CD4-positive, alpha-beta memory T cell (primary cell): ENCODE measurements at regions not wholly inside any gene's neighbourhood (a gene's known extent, or its start where the extent isn't known, plus 50 kb on each side); places are given as distances from the start of the nearest gene placed in this dataset.
A peak's percentile ranks its signal among the peaks of the same experiment; 100 is the strongest.
"Not testable (repeated sequence)": the region's sequence is repeated elsewhere in the genome, so short reads cannot be mapped to it uniquely, and the experiment has no call there.

ENCODE experiments used
- CTCF ChIA-PET: fragments of 350-600 bp; sonication (Branson Sonifier 250); formaldehyde crosslinking; loops from one replicate; lab custom pipeline; 2021; ENCODE audit warnings: inconsistent platforms; ENCODE audit not compliant: partially characterized antibody; lab: Charles Lee
- POLR2A ChIA-PET: fragments of 350-600 bp; sonication (Branson Sonifier 250); formaldehyde crosslinking; loops from one replicate; lab custom pipeline; 2021; ENCODE audit not compliant: partially characterized antibody; lab: Charles Lee
- DNase-seq, 5 donors: peaks; one replicate each; pipeline versions ENCODE4 v3.0.0 to v3.0.0-alpha.2; 2020 to 2022; ENCODE audit warnings: mixed read lengths in 1 of 5
- H3K27ac ChIP-seq: one replicate; pipeline ENCODE4 v1.7.0; 2013; ENCODE audit warnings: low read depth, low read length
- H3K27me3 ChIP-seq: 2 replicates; pipeline ENCODE4 v1.7.0; 2013; ENCODE audit warnings: mild to moderate bottlenecking, low read length, moderate library complexity; ENCODE audit not compliant: insufficient read depth
- H3K36me3 ChIP-seq: 2 replicates; pipeline ENCODE4 v1.7.0; 2013; ENCODE audit warnings: mild to moderate bottlenecking, low read length, moderate library complexity; ENCODE audit not compliant: insufficient read depth
- H3K4me1 ChIP-seq: 2 replicates; pipeline ENCODE4 v1.7.0; 2013; ENCODE audit warnings: mild to moderate bottlenecking, low read length, moderate library complexity; ENCODE audit not compliant: insufficient read depth
- H3K4me3 ChIP-seq, 2 donors: one replicate each; pipeline ENCODE4 v1.7.0; 2013; ENCODE audit warnings: low read length in 2 of 2, mild to moderate bottlenecking in 1 of 2
- H3K9me3 ChIP-seq, 2 donors: one replicate each; pipeline ENCODE4 v1.7.0; 2013; ENCODE audit warnings: low read length in 2 of 2, control low read depth in 1 of 2; ENCODE audit not compliant: control insufficient read depth in 1 of 2
- H3K27ac Mint-ChIP-seq, 7 donors: one replicate each; pipeline ENCODE4 v1.8.0; 2020 to 2021; ENCODE audit warnings: mixed read lengths in 7 of 7, mild to moderate bottlenecking in 6 of 7, inconsistent platforms in 3 of 7, moderate library complexity in 3 of 7
- H3K27me3 Mint-ChIP-seq, 2 donors: one replicate each; pipeline ENCODE4 v1.8.0; 2020 to 2021; ENCODE audit warnings: mixed read lengths in 2 of 2
- H3K36me3 Mint-ChIP-seq, 2 donors: one replicate each; pipeline ENCODE4 v1.8.0; 2020 to 2021; ENCODE audit warnings: mixed read lengths in 2 of 2, inconsistent platforms in 1 of 2, mild to moderate bottlenecking in 1 of 2
- H3K4me1 Mint-ChIP-seq, 4 donors: one replicate each; pipeline ENCODE4 v1.8.0; 2020 to 2021; ENCODE audit warnings: mixed read lengths in 4 of 4, mild to moderate bottlenecking in 1 of 4
- H3K4me3 Mint-ChIP-seq, 8 donors: one replicate each; pipeline ENCODE4 v1.8.0; 2020 to 2021; ENCODE audit warnings: mixed read lengths in 8 of 8, mild to moderate bottlenecking in 7 of 8, moderate library complexity in 6 of 8, inconsistent platforms in 3 of 8
- H3K9me3 Mint-ChIP-seq, 8 donors: one replicate each; pipeline ENCODE4 v1.8.0; 2020 to 2021; ENCODE audit warnings: mixed read lengths in 8 of 8, mild to moderate bottlenecking in 5 of 8, inconsistent platforms in 3 of 8, moderate library complexity in 1 of 8
- intact Hi-C: fragments of 100-400 bp; cut with micrococcal nuclease; formaldehyde crosslinking; loops from one replicate; pipeline ENCODE4 v1.15.1; 2023

- H3K4me3 Mint-ChIP-seq, H3K36me3 Mint-ChIP-seq, H3K9me3 ChIP-seq, POLR2A ChIA-PET, H3K36me3 ChIP-seq, H3K27me3 Mint-ChIP-seq, H3K27ac ChIP-seq, H3K4me3 ChIP-seq, H3K27me3 ChIP-seq, intact Hi-C loops, CTCF ChIA-PET, H3K4me1 ChIP-seq, DNase-seq, H3K4me1 Mint-ChIP-seq, H3K27ac Mint-ChIP-seq: not testable (repeated sequence)
- H3K9me3 Mint-ChIP-seq = peaks cover 0 to 18% (median 0%) of the 10 kb centered on the region in 8 donors
Measured at GRCh38 chr1:224841803-224842202, 87.7 kb upstream of the DNAH14 start.

- CTCF ChIA-PET = interaction anchor here (0.6 to 1.5 kb wide), 4 partner anchors 9 to 333 kb away, joined by 3 to 9 read pairs (median 4); no protein-coding TSS in a partner anchor
- no peaks in the 10 kb centered on the region for H3K36me3 Mint-ChIP-seq
- Histone ChIP-seq H3K27me3 (no peaks in the 10 kb centered on the region), H3K36me3 (no peaks in the 10 kb centered on the region), H3K4me3 (no peak overlapping the region), H3K27ac (no peak overlapping the region), H3K4me1 (no peaks in the 10 kb centered on the region), H3K9me3 (no peaks in the 10 kb centered on the region)
- H3K4me1 Mint-ChIP-seq = no peaks in the 10 kb centered on the region
- H3K4me3 Mint-ChIP-seq = no peak overlapping the region
- H3K27ac Mint-ChIP-seq = no peak overlapping the region
- POLR2A ChIA-PET = no interaction called here
- peaks cover 0 to 6% (median 0%) of the 10 kb centered on the region in 8 donors for H3K9me3 Mint-ChIP-seq
- intact Hi-C loops = no loop called here
- peaks cover 1 to 2% of the 10 kb centered on the region in 2 donors for H3K27me3 Mint-ChIP-seq
- no peak for DNase-seq
Measured at GRCh38 chr1:224846119-224846907, 83.2 kb upstream of the DNAH14 start.

- intact Hi-C loops = no loop called here
- no peaks in the 10 kb centered on the region for H3K9me3 Mint-ChIP-seq
- no peak overlapping the region for H3K27ac Mint-ChIP-seq
- no peaks in the 10 kb centered on the region for H3K36me3 ChIP-seq
- no peaks in the 10 kb centered on the region for H3K27me3 ChIP-seq
- ChIA-PET POLR2A (no interaction called here), CTCF (interaction anchor here (1.0 to 11.3 kb wide), 5 partner anchors 12 to 341 kb away, joined by 3 to 199 read pairs (median 12); no protein-coding TSS in a partner anchor)
- H3K4me1 ChIP-seq = no peaks in the 10 kb centered on the region
- DNase-seq = no peak
- H3K9me3 ChIP-seq = no peaks in the 10 kb centered on the region
- no peak overlapping the region for H3K4me3 Mint-ChIP-seq
- H3K4me1 Mint-ChIP-seq = peaks cover 0 to 1% (median 0%) of the 10 kb centered on the region in 4 donors
- peaks cover 0 to 1% of the 10 kb centered on the region in 2 donors for H3K27me3 Mint-ChIP-seq
- no peak overlapping the region for H3K4me3 ChIP-seq
- no peaks in the 10 kb centered on the region for H3K36me3 Mint-ChIP-seq
- no peak overlapping the region for H3K27ac ChIP-seq
Measured at GRCh38 chr1:224850446-224850845, 79.0 kb upstream of the DNAH14 start.

- H3K27me3 ChIP-seq = no peaks in the 10 kb centered on the region
- DNase-seq = peak in 4 of 5 donors; percentile 12 to 34 (median 28)
- intact Hi-C loops = loop anchor here (1.0 kb wide), 1 partner anchor 338 kb away; no protein-coding TSS in a partner anchor
- Mint-ChIP-seq H3K4me3 (no peak overlapping the region), H3K9me3 (no peaks in the 10 kb centered on the region), H3K27me3 (peaks cover 0 to 3% of the 10 kb centered on the region in 2 donors), H3K36me3 (no peaks in the 10 kb centered on the region), H3K4me1 (peaks cover 0 to 1% (median 0%) of the 10 kb centered on the region in 4 donors), H3K27ac (no peak overlapping the region)
- ChIA-PET CTCF (interaction anchor here (1.0 to 11.3 kb wide), 10 partner anchors 9 to 342 kb away, joined by 3 to 199 read pairs (median 6); no protein-coding TSS in a partner anchor), POLR2A (no interaction called here)
- no peak overlapping the region for H3K4me3 ChIP-seq
- H3K36me3 ChIP-seq = no peaks in the 10 kb centered on the region
- no peak overlapping the region for H3K27ac ChIP-seq
- H3K4me1 ChIP-seq = no peaks in the 10 kb centered on the region
- no peaks in the 10 kb centered on the region for H3K9me3 ChIP-seq
Measured at GRCh38 chr1:224851210-224851847, 78.1 kb upstream of the DNAH14 start.

GRCh38 chr1:224851848-224852261, 77.6 kb upstream of the DNAH14 start:
- ChIA-PET CTCF (interaction anchor here (1.1 to 11.3 kb wide), 9 partner anchors 9 to 342 kb away, joined by 3 to 199 read pairs (median 6); no protein-coding TSS in a partner anchor), POLR2A (no interaction called here)
- H3K4me3 Mint-ChIP-seq = no peak overlapping the region
- H3K27me3 Mint-ChIP-seq = peaks cover 0 to 4% of the 10 kb centered on the region in 2 donors
- no peaks in the 10 kb centered on the region for H3K9me3 ChIP-seq
- peaks cover 0 to 1% (median 0%) of the 10 kb centered on the region in 4 donors for H3K4me1 Mint-ChIP-seq
- no peak overlapping the region for H3K27ac ChIP-seq
- intact Hi-C loops = loop anchor here (1.0 kb wide), 1 partner anchor 339 kb away; no protein-coding TSS in a partner anchor
- no peak for DNase-seq
- no peaks in the 10 kb centered on the region for H3K27me3 ChIP-seq
- no peaks in the 10 kb centered on the region for H3K36me3 ChIP-seq
- H3K27ac Mint-ChIP-seq = no peak overlapping the region
- no peaks in the 10 kb centered on the region for H3K36me3 Mint-ChIP-seq
- H3K9me3 Mint-ChIP-seq = peaks cover 0 to 3% (median 0%) of the 10 kb centered on the region in 8 donors
- no peak overlapping the region for H3K4me3 ChIP-seq
- H3K4me1 ChIP-seq = no peaks in the 10 kb centered on the region

GRCh38 chr1:224852901-224853568, 76.4 kb upstream of the DNAH14 start:
- no peaks in the 10 kb centered on the region for H3K36me3 Mint-ChIP-seq
- H3K9me3 Mint-ChIP-seq = peaks cover 0 to 4% (median 0%) of the 10 kb centered on the region in 8 donors
- Histone ChIP-seq H3K9me3 (no peaks in the 10 kb centered on the region), H3K4me3 (no peak overlapping the region), H3K27ac (no peak overlapping the region), H3K4me1 (no peaks in the 10 kb centered on the region), H3K36me3 (no peaks in the 10 kb centered on the region), H3K27me3 (no peaks in the 10 kb centered on the region)
- peaks cover 0 to 1% (median 0%) of the 10 kb centered on the region in 4 donors for H3K4me1 Mint-ChIP-seq
- DNase-seq = no peak
- H3K27ac Mint-ChIP-seq = no peak overlapping the region
- H3K4me3 Mint-ChIP-seq = no peak overlapping the region
- POLR2A ChIA-PET = no interaction called here
- intact Hi-C loops = no loop called here
- H3K27me3 Mint-ChIP-seq = peaks cover 3 to 4% of the 10 kb centered on the region in 2 donors
- CTCF ChIA-PET = interaction anchor here (0.7 to 11.3 kb wide), 5 partner anchors 7 to 344 kb away, joined by 3 to 199 read pairs (median 7); no protein-coding TSS in a partner anchor
